Superior temporal gyrus (tissue), 1 donor: ENCODE measurements at regions not wholly inside any gene's neighbourhood (a gene's known extent, or its start where the extent isn't known, plus 50 kb on each side); places are given as distances from the start of the nearest gene placed in this dataset.
"Not testable (repeated sequence)": the region's sequence is repeated elsewhere in the genome, so short reads cannot be mapped to it uniquely, and the experiment has no call there.

Source experiments
- DNase-seq: peaks from one replicate; pipeline ENCODE4 v3.0.0-alpha.2; 2016; ENCODE audit errors: extremely low spot score

DNA sequence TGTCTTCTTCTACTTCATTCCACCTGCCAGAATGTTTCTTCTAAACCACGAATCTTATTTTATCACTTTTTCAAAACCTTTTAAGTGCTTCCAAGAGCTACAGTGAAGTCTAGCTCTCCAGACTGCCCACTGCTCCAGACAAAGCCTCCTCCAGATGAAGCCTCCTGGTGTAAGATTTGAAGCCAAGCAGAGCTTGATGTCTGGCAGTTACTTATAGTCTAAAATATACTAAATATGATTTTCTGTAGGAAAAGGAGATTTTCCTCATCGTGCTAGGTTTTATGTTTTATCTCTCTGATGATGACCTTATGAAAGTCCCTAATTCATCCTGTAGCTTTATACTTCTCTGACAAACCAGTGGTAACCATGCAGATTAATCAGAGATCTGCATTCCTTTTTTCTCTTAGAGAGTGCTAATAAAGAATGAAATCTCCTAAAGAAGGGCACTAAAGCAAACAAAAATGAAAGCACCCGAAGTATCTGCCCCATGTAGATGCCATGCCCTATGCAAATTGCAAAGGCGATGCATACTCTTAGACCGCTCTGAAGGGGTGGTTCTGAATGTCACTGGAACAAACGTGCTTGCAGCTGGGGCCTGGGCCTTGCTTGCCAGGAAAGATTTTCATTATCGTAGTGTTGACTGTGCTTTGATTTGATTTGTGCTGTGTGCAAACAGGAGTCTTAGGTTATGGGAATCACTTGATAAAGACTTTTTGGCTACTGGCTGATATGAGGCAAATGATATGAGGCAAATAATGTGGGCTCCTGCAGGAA, 314.2 kb downstream of the PID1 start:
- DNase-seq: no peak

DNA sequence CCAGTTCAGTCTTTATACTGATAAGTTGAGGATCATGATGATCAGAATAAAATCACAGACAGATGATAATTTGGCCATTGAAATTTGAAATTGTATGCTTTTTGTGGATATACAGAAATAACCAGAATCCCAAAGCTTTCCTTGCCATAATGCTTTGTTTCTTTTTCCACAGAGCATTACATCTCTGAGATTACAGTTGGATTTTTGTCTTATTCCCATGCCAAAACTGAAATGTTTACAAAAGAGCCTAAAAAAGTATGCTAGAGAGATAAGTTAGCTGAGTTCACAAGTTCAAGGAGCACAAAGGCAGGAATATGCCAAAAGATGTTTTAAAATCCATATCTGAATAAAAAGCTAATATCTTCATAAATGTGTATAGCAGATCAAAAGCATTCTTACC, 321.3 kb downstream of the PID1 start:
- no peak for DNase-seq

DNA sequence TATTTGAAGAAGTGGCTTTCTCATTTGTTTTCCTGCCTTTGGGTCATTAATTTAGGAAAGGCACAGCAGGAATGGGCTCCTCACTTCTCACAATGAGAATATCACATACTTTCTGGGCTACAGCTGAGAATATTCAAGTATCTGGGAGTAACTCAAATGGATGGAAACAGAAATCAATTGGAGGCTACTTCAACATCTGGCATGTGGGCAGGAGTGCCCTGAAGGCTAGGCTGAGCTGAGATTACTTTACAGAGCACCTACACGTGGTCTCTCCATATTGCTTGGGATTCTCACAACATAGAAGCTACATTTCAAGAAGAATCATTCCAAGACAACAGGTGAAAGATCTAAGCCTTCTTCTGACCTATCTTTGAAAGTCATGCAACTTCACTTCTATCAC, 325.4 kb downstream of the PID1 start:
- DNase-seq: no peak

DNA sequence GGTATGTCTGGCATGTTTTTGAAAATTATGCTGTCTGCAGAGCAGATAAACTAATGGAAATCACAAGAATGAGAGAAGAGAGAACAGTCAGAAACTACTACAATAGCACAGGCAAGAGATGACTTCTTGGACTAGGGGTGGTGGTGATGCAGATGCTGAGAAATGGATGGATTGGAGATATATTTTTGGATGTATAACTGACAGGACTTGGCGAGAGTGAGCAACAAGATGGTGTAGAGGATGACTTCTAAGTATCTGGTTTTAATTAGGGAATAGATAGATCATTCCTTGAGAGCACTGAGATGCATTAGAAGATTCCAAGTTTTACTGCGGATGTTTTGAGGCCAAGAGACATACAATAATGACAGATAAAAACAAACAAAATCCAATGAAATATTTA, 328.2 kb downstream of the PID1 start:
- no peak for DNase-seq

DNA sequence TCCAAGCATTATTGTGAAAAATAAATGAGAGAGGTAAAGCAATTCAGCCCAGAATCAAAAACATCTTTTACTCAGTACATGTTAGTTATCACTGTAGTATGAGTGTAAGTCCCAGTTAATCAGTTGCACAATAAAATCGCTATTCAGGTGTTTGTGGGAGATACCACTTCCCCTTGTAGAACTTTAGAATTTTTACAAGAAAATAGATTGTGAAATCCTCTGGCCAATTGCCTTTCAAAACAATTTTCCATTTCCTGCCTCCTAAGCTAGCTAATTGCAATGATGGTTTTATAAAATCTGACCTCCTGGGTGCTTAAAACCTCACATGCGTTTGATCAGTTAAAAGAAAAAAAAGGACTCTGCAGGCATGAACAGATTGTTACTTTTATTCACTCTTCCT, 332.5 kb downstream of the PID1 start:
- DNase-seq: no peak

DNA sequence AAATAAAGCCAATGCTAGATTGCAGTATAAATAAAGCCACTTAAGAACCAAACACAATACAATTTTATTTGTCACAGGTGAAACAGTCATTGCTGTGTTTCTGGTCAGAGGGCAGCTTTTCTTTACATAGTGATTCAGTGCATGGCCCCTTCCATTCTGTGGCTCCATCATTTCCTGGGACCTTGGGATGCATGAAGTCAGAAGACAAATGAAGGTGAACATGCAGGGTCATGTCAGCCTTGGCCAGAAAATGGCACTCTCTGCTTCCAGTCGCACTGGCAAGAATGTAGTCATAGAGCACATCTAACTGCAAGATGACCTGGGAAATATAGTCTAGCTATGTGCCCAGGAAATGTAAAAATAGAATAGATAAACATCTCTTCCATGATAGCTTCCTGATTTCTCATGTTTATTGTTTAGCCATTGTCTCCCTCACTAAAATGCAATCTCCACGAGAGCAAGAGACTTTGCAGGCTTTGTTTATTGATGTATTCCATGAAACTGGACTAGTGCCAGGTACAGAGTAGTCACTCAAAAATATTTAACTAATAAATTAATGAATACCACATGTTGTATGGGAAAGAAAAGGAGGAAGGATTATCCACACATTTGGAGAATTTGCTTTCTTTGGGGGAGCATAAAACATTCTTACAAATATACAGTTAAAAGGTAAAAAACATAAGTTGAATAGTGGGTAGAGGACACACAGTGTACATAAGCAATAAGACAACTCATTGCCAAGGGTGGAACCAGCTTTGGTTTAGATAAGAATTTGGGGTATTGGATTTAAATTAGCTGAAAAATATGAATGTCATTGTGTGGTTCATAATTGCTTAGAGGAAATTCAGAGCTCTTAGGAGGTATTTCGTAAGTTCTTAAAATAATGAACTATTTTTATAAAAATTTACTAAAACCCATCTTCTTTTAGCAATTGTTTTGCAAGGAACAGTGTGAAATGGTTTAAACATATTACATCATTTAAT, 343.8 kb downstream of the PID1 start:
- no peak for DNase-seq

DNA sequence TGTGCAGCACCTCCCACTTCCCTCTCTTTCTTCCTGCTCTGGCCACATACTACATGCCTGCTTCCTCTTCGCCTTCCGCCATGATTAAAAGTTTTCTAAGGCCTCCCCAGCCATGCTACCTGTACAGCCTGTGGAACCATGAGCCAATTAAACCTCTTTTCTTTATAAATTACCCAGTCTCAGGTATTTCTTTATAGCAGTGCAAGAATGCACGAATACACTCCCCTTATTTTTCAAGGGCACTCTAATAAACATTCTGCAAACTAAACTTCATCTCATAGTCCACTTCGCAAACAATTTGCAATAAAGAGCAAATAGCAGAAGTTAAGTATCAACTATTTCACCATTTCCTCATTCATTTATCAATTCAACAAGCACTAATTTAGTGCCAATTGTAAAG, 351.3 kb downstream of the PID1 start:
- no peak for DNase-seq

DNA sequence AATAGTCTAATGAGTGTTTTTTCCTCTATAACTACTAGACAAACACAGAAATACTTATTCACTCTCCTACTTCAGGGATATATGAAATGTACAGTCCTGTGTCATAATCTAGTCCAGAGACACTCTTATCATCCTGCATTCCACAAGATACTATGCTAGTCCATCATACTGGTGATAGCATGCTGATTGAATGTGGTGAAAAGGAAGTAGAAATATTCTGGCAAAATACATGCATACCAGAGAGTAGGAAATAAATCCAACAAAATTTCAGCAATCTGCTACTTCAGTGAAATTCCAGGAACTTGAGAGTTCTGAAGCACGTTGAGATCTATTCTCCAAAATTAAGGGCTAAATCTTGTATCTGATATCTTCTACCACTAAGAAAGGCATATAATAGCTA, 353.9 kb downstream of the PID1 start:
- DNase-seq: no peak

DNA sequence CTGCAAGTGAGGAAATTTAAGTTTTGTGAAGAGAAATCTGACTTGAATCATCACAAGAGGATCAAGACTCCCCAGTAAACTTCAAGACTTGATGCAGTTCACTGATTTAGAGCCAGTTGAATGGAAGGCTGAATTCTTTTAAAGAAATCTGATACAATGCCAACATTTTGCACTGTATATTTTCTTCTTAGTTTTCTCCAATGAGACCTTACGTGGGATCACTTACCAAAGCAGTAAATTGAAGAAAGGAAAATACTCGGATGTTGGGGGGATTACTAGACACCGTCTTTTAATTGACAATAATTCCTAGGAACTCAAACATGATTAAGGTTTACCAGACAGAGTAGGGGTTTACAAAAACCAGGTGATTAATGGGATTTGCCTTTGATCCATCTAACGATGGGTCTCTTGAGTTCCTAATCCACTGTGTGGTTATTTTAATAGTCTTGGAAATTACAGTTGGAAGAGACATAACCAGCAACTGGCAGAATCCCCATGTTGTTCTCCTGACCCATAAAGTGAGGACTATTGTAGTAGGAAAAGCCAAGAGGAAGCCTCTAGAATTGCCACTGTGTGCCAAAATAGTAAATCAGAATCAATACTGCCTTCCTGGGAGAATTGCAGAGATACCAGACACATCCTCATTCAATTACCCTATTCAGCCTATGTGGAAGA, 354.5 kb downstream of the PID1 start:
- DNase-seq: no peak

DNA sequence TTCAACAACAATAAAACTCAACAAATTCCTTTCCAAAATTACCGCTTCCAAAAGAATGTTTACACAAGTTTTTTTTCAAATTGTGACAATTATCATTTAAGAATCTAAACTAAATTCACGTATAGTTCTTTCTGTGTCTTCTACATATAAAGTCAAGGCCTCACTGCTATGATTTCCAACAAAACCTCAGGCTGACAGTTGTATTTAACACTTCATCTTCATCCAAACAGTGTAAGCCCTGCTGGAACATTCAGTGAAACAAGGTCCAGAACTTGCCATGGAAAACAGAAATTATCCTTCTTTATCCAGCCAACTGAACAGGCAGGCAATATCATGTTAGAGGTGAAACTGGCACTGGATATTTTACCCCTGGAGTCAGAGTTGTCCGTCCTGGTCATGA, 357.9 kb downstream of the PID1 start:
- no peak for DNase-seq

DNA sequence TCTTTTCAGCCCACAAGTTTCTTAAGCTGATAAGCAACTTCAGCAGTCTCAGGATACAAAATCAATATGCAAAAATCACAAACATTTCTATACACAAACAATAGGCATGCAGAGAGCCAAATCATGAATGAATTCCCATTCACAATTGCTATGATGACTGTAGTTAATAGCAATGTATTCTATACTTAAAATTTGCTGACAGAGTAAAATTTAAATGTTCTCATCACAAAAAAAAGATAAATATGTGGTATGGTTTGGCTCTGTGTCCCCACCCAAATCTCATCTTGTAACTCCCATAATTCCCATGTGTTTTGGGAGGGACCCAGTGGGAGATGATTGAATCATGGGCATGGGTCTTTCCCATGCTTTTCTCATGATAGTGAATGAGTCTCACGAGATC, 360.2 kb downstream of the PID1 start:
- DNase-seq: not testable (repeated sequence)

DNA sequence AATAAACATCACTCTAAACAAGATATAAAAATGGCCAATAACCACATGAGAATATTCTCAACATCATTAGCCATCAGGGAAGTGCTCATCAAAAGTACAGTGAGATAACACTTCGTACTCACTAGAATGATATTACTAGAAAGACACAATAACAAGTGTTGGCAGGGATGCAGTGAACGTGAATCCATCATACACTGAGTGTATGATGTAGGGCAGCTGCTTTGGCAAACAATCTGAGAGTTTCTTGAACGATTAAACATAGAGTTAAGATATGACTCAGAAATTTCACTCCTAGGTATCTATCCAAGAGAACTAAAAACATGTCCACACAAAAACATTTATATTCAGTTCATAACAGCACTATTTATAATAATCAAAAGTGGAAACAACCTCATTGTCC, 368.9 kb downstream of the PID1 start:
- no peak for DNase-seq

DNA sequence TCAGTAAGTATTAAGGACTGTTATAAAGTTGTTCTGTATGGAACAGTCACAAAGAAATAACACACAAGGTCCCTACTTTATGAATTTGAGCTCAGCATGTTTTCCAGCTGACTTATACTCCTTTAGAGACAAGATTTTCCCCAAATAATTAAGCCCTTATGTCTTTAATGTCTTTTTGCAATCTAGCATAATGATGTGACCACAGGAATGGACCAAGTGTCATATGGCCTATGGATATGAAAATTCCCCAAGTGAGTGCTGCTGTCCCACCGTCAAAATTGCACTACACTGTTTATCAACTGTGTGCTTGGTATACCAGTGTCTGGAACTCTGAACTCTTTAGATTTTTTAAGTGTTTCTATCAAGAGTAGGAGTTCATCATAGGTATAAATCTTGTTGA, 369.6 kb downstream of the PID1 start:
- DNase-seq: no peak

DNA sequence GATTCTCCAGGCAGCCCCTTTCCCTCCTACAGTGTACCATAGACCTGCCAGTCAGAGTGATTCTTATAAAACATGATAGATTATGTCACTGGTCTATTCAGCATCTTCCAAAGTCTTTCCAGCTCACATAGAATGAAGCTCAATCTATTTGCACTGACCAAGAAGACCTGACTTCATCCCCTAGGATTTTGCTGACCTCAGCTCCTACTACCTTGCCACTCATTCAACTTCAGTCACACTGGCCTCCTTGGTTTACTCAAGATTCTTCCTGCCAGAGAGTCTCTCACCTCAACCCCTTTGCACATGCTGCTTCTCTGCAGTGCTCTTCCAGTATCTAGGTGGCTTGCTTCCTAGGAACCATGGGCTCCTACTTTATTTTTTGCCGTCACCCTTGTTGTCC, 392.9 kb downstream of the PID1 start:
- no peak for DNase-seq

DNA sequence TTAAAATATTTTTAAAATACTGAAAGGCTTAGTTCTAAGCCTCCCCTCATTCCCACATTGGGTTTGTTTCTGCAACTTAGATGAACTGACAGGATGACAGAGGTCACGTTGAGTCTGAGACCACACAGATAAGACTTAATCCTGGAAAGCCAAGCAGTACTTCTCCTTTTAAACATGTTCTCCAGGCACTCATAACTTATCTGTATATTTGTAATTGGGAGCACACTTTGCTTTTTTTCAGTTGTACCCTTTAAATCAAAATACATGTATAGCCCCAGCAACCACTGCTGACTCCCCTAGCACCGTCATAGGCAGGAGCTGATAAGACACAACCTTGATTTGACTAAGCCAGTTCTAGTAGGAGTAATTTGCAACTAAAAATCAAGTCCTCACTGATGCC, 394.8 kb downstream of the PID1 start:
- no peak for DNase-seq

DNA sequence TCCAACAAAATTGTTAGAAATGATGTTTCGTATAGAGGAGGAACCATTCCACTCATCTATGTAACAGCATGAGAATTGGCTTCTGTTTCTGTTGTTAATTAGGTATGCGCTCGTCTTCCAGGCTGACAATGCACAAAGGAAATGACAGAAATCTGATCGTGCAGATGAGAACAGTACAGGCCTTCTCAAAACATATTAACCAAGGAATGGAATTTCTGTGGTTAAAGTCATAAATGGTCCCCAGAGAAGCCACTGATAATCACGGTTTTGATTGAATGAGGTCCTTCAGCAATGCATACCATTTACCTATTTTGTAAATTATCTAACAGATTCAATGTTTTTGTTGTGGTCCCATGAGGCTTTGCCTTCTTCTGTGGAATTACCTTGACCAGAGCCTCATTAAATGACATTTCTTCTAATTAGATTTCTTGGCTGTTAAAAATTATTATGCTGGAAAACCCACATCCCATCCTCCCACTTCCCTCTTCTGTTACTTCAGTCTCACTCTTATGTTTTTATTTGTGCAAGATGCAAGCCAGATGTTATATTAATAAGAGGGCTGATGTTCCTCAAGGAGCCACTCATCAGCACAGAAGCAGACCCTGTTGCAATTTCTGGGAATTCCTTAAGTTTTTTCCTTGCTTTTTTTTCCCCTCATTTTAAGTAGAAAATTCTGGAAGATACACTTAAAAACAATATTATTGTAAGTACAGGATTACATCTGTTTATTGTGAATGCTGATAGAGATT, 395.8 kb downstream of the PID1 start:
- DNase-seq: no peak

DNA sequence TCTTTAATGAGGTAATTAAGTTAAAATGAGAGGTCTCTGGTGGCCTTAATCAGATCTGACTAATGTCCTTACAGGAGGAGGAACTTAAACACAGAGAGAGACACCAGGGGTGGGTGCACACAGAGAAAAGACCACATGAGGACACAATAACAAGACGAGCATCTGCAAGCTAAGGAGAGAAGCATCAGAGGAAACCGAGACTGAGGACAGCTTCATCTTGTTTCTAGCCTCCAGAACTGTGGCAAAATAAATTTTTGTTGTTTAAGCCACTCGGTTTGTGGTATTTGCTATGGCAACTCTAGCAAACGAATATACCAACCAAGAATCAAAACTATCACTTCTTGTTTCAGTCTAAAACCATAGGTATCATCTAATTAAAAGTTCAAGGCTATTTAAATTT, 400.1 kb downstream of the PID1 start:
- DNase-seq: no peak

DNA sequence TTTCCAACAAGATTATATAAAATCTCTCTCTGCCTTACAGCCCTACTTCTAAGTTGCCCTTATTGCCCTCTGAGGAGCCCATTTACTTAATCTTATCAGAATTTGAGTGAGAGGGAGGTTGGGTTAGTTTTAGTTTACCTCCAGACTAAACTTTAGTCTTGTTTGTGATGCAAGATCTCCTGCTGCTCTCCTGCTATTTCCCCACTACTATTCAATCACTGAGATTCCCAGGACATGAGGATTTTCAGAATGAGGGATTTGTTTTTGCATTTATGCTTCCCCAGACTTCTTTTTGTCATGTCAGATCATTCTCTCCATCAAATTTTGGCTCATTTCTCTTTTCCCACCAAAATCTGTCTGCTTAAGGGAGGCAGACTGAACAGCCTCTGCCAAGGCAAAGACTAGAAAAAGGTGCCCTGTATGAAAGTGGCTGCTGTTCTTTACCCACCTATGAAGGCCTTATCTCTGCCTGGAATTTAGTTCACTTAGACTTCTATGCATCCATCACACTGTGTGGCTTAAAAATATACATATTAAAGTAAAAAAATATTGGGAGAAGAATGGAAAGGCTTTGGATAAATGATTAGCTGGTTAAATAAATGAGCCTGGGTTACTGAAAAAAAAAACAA, 401.3 kb downstream of the PID1 start:
- DNase-seq: no peak

DNA sequence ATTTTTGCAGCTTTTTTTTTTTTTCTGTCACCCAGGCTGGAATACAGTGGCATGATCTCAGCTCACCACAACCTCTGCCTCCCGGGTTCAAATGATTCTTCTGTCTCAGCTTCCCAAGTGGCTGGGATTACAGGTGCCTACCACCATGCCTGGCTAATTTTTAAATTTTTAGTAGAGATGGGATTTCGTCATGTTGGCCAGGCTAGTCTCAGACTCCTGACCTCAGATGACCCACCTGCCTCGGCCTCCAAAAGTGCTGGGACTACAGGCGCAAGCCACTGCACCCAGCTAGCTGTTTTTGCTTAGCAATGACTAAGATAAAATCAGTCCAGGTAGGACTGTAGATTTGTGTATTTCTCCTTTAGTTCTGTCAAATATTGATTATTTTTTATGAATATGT, 403.7 kb downstream of the PID1 start:
- DNase-seq: no peak

DNA sequence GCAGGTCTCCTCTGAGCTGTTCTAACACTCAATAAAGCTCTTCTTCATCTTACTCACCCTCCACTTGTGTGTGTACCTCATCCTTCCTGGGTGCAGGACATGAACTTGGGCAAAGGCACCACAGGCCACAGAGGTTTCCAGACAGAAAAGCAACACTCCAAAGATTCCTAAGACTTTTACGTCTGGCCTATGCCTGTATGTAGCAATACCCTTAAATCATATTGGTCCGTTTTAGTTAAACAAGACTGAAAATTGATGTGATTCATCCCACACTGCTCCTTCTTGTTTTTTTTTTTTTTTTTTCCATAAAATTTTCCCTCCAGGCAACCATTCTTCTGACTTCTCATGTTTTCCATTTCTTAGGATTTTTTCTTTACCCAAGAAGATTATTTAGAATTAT, 404.3 kb downstream of the PID1 start:
- DNase-seq: no peak

DNA sequence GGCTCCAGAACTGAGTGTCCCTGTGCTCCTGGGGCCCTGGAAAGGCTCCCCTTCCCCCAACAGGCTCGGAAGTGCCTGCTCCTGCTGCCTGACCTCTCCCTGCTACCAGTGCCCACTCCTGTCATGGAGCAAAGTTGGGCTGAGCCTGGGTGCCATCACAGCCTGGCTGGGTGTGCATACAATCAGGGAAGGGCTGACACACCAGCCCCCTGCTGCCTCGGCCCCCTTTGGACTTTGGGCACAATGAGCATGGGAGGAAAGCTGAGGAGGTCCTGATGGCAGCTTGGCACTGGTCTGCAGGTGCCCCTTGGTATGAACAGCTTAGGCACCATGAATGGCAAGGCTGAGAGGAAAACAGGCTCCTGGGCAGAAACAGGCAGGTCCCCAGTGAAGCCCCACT, 405.0 kb downstream of the PID1 start:
- no peak for DNase-seq
